ENCODE measurements at regions not wholly inside any gene's neighbourhood (a gene's known extent, or its start where the extent isn't known, plus 50 kb on each side); places are given as distances from the start of the nearest gene placed in this dataset.
"Not testable (repeated sequence)": the region's sequence is repeated elsewhere in the genome, so short reads cannot be mapped to it uniquely, and the experiment has no call there.

- no peak for DNase-seq (ENCODE audit: low read depth, low spot score)
These were observed 236.4 kb upstream of the RARB start for GRCh38 chr3:25191673-25192072.

GRCh38 chr3:25199567-25199966 is 228.5 kb upstream of the RARB start:
- not testable (repeated sequence) for DNase-seq (ENCODE audit: low read depth, low spot score)

- DNase-seq (ENCODE audit: low read depth, low spot score), result no peak
These were observed 215.3 kb upstream of the RARB start for GRCh38 chr3:25212736-25213135.

GRCh38 chr3:25214034-25214433 is 214.0 kb upstream of the RARB start:
- DNase-seq (ENCODE audit: low read depth, low spot score), result no peak

DNA sequence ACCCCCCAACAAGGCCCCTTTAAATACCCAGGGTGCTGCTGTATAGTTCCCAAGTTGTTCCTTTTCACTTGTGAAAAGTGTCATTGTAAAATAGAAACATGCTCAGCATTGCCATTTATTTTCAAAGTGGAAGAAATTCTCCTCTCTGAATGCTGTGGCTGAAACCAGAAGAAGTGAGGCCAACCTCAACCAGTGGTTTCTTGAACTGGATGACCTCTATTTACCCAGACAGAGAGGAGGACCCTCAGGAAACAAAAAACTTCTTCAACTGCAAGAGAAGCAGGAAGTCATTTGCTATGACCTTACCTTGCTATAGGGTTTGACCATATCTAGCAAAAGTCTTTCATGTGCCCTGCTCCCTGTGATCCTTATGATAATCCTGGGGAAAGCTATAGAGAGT is 209.7 kb upstream of the RARB start:
- DNase-seq (ENCODE audit: low read depth, low spot score), result no peak

GRCh38 chr3:25226747-25227146 is 201.3 kb upstream of the RARB start:
- no peak for DNase-seq (ENCODE audit: low read depth, low spot score)

GRCh38 chr3:25229586-25229985 is 198.5 kb upstream of the RARB start:
- no peak for DNase-seq (ENCODE audit: low read depth, low spot score)

DNA sequence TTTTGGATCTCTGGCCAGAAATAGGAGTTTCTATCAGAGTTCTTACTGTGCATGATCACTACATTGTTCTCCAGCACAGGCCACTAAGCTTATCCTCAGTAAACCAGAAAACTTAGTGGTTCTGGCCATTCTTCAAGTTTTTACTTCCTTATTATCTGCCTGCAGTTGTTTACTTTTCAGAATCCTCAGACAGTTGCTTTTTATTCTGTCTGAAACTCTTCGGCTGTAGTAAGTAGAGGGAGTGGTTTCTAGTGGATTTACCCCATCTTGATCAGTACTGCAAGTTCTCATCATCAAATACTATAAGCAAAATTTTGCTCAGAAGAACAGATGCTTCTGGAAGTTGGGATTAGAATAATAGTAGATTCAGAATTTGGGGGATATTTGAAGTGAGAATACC is 193.0 kb upstream of the RARB start:
- no peak for DNase-seq (ENCODE audit: low read depth, low spot score)

DNA sequence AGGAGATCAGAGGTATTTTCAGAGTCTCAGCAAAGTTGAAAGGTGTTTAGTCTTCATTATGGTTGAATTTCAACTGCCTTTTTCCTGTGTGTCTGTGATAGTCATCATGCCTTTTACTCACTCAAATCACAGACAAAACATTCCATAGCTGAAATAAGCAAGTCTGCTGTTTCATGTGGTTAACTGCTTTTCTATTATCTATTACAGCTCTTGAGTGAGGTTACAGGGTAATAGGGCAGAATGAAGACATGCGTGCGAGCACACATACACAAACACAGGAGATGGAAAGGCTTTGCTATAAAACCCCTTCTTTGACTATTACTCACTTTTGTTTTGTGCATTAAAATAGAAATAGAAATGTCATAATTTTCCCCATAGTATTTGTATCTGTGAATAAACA is 192.6 kb upstream of the RARB start:
- DNase-seq (ENCODE audit: low read depth, low spot score), result no peak

DNA sequence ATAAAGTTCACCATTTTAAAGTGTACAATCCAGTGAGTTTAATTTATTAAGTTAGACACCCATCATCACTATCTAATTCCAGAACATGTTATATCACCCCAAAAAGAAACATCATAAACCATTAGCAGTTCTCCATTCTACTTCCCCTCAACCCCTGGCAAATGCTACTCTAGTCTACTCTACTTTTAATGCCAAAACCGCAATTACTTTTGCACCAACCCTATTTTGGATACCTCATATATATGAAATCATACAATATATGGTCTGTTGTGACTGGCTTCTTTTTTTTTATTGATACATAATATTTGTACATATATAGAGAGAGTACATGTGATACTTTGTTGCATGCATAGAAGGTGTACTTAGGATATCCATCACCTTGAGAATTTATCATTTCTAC is 190.5 kb upstream of the RARB start:
- no peak for DNase-seq (ENCODE audit: low read depth, low spot score)

DNA sequence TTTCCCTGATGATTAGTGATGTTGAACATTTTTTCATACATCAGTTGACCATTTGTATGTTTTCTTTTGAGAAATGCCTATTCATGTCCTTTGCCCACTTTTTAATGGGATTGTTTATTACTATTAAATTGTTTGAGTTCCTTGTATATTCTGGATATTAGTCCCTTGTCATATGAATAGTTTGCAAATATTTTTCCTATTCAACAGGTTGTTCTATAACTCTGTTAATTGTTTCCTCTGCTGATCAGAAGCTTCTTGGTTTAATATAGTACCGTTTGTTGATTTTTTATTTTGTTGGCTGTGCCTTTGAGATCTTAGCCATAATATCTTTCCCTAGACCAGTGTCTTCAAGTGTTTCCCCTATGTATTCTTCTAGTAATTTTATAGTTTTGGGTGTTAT is 189.0 kb upstream of the RARB start:
- DNase-seq (ENCODE audit: low read depth, low spot score), result no peak

DNA sequence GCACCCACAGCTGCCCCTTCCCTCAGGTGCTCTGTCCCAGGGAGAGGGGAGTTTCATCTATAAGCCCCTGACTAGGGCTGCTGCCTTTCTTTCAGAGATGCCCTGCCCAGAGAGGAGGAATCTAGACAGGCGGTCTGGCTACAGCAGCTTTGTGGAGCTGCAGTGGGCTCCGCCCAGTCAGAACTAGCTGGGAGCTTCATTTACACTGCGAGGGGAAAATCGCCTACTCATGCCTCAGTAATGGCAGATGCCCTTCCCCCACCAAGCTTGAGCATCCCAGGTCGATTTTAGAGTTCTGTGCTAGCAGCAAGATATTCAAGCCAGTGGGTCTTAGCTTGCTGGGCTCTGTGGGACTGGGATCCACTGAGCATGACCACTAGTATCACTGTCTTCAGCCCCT is 181.2 kb upstream of the RARB start:
- DNase-seq (ENCODE audit: low read depth, low spot score), result no peak

DNA sequence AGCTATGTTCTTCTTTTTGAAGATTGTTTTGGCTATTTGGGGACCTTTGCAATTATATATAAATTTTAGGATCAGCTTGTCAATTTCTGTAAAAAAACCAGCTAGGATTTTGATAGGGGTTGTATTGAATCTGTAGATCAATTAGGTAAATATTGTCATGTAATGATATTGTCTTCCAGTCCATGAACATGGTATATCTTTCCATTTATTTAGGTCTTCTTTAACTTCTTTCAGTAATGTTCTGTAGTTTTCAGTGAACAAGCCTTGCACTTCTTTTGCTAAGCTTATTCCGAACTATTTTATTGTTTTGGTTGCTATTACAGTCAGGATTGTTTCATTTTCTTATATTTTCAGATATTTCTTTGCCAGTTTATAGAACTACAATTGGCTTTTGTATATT is 175.8 kb upstream of the RARB start:
- no peak for DNase-seq (ENCODE audit: low read depth, low spot score)

DNA sequence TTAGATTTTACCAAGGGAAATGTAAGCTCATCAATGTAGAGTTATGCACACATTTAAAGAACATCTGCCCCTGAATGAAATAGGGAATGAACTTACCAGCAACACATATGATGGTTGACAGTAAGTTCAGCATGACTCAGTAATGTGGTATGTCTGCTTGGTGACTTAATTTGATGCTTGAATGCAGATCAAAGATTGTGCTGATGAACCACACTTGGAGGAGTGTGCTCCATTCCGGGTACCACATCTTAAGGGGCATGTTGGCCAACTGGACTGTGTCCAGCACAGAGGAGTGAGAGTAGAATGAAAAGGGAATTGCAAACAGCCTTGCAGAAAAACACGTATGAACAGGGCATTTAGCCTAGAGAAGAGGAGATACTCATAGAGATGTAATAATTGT is 171.0 kb upstream of the RARB start:
- no peak for DNase-seq (ENCODE audit: low read depth, low spot score)

- DNase-seq (ENCODE audit: low read depth, low spot score), result no peak
These were observed 168.2 kb upstream of the RARB start for GRCh38 chr3:25259871-25260270.

GRCh38 chr3:25262322-25262721 is 165.7 kb upstream of the RARB start:
- no peak for DNase-seq (ENCODE audit: low read depth, low spot score)

GRCh38 chr3:25265284-25265683 is 162.8 kb upstream of the RARB start:
- no peak for DNase-seq (ENCODE audit: low read depth, low spot score)

GRCh38 chr3:25266677-25267076 is 161.4 kb upstream of the RARB start:
- no peak for DNase-seq (ENCODE audit: low read depth, low spot score)

- DNase-seq (ENCODE audit: low read depth, low spot score), result no peak
These were observed 156.0 kb upstream of the RARB start for GRCh38 chr3:25272090-25272489.

DNA sequence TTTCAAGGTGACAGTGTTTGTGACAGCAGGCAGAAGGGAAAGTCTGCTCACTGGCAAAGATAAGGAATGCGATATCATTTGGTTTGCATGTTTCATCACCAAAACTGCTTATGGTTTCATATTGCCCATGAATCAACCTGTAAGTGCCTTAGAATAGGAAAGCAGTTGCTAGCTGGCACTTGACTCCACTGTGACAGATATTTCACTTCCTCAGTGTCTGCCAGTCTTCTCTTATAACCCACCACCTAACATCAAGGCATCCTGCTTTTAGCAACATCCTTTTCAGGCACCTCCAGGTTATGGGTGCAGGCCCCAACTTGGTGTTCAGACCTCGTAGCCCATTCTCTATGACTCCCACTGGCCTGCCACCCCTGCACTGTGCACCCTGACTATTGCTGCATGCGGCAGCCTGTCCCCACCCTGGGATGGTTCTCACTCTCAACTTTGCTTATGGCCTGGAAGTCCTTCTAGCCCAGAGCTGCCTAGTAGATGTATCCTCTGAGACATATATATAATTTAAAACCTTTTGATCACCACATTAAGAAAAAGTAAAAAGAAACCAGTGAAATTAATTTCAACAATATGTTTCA is 154.4 kb upstream of the RARB start:
- DNase-seq (ENCODE audit: low read depth, low spot score), result no peak

DNA sequence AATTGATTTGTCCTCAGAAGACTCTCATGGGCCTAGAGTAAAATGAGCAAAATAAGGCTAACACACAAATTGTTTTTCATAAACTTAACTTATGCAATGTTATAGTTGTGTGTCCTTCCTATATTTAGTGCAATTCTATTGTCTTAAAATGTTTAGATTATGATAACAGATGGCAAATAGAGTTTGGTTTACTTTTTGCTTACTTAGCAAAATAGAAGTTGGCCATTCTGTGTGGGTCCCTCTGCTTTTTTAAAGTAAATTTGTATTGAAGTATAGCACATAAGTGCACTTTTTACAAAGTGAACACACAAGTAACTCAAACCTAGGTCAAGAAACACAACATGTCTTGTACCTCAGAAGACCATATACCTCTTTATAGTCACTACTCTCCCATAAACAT is 150.6 kb upstream of the RARB start:
- no peak for DNase-seq (ENCODE audit: low read depth, low spot score)

GRCh38 chr3:25281041-25281731 is 146.9 kb upstream of the RARB start:
- DNase-seq (ENCODE audit: low read depth, low spot score), result no peak

- no peak for DNase-seq (ENCODE audit: low read depth, low spot score)
These were observed 146.3 kb upstream of the RARB start for GRCh38 chr3:25281732-25282126.

GRCh38 chr3:25283613-25284012 is 144.4 kb upstream of the RARB start:
- DNase-seq (ENCODE audit: low read depth, low spot score), result no peak

Measured in pulmonary artery endothelial cell (primary cell).